Heart left ventricle (tissue), 16 donors: ENCODE measurements at regions not wholly inside any gene's neighbourhood (a gene's known extent, or its start where the extent isn't known, plus 50 kb on each side); places are given as distances from the start of the nearest gene placed in this dataset.

ENCODE experiments used
- ATAC-seq, 4 donors: fragments of 200-7000 bp; cut with Tn5 transposase; one replicate each; pipeline ENCODE4 v1.9.1; 2020 to 2022; ENCODE audit warnings: moderate library complexity in 4 of 4, mild to moderate bottlenecking in 3 of 4, moderate number of reproducible peaks in 1 of 4
- DNase-seq, 5 donors: peaks; one replicate each; pipeline ENCODE4 v3.0.0-alpha.2; 2020
- H3K27ac ChIP-seq, 12 donors: fragments of 200-600 bp; sonication (generic) in 4 of 12; one replicate each; pipeline versions ENCODE4 v1.5.0 to v1.8.0; 2016 to 2022; ENCODE audit warnings: mild to moderate bottlenecking in 2 of 12
- H3K27me3 ChIP-seq, 9 donors: fragments of 200-600 bp; sonication (generic) in 2 of 9; one replicate each; pipeline versions ENCODE4 v1.5.1 to v1.8.0; 2016 to 2022; ENCODE audit warnings: mild to moderate bottlenecking in 3 of 9
- H3K36me3 ChIP-seq, 9 donors: fragments of 200-600 bp; sonication (generic) in 2 of 9; one replicate each; pipeline versions ENCODE4 v1.5.0 to v1.8.0; 2018 to 2022; ENCODE audit warnings: mild to moderate bottlenecking in 2 of 9
- H3K4me1 ChIP-seq, 12 donors: fragments of 200-600 bp; sonication (generic) in 4 of 12; one replicate each; pipeline versions ENCODE4 v1.5.0 to v1.8.0; 2016 to 2022; ENCODE audit warnings: mild to moderate bottlenecking in 3 of 12
- H3K4me3 ChIP-seq, 12 donors: fragments of 200-600 bp; sonication (generic) in 4 of 12; one replicate each; pipeline versions ENCODE4 v1.5.0 to v1.8.0; 2017 to 2022; ENCODE audit warnings: mild to moderate bottlenecking in 9 of 12, moderate library complexity in 4 of 12
- H3K9me3 ChIP-seq, 12 donors: fragments of 200-600 bp; sonication (generic) in 4 of 12; one replicate each; pipeline versions ENCODE4 v1.5.0 to v1.8.0; 2016 to 2022; ENCODE audit warnings: mild to moderate bottlenecking in 1 of 12
- POLR2A ChIP-seq, 2 donors: fragments of 450-650 bp; IDR thresholded peaks; one replicate each; pipeline ENCODE4 v1.6.1; 2017; ENCODE audit warnings: antibody characterized with exemption in 2 of 2, mild to moderate bottlenecking in 2 of 2, moderate library complexity in 2 of 2
- WGBS, 4 donors: extraction: QIAGEN DNeasy Blood & Tissue Kit in 2 of 4; methylation state at CpG; one replicate each; pipeline versions ENCODE4 v1.1.5 to v1.1.7; 2013 to 2018; 5-methylcytosine and 5-hydroxymethylcytosine counted together
- intact Hi-C, 10 donors: fragments of 100-400 bp; cut with DNase I; formaldehyde crosslinking; loops; one replicate each; pipeline versions ENCODE4 v1.11.1 to v1.14.2; 2022
- TF ChIP-seq, protein P1 (sequence below), 12 donors: fragments of 200-600 bp; sonication (generic) in 4 of 12; IDR thresholded peaks; one replicate each; pipeline versions ENCODE4 v1.5.0 to v1.8.0; 2018 to 2022; ENCODE audit warnings: antibody characterized with exemption in 12 of 12, mild to moderate bottlenecking in 5 of 12
- donor health status: ischemic (EF 13 %, LVEDD 7.1; RV severe dilation, severe dysfunction).
- donor health status: healthy with polysubstance abuse.
- donor health status: DM: no; HTN: yes; CAD: no.
- donor health status: DM: no; HTN: no; CAD: no.
- donor health status: ischemic (EF 25% LVEDD 6.9; RV normal size, moderate dysfunction).
- donor health status: ischemic (EF 25% LVEDD 5.7; RV mildly dilated, moderate dysfunction).
- donor health status: healthy.
- donor health status: DM: yes; HTN: yes; CAD: no.
- donor health status: ischemic (EF 35%, LVEDD 5.7; RV mildly dilated, moderate dysfunction).
- donor health status: nonischemic (EF 11% LVEDD 7.7; RV severe dilation, severe dysfunction).
- donor health status: DM: yes; HTN: yes; CAD: no.
- donor health status: PGD.
- donor health status: ischemic (EF 29% LVEDD 5.4; RV normal size, mild dysfunction).
- donor health status: nonischemic (EF 23%, LVEDD 6.1; RV moderate dilation, normal function).

- WGBS, 4 donors = 78 to 82% (median 81%) methylated on average over 4 of the region's 4 CpGs
- ATAC-seq (no peak), DNase-seq (no peak)
- TF ChIP-seq, protein P1, sequence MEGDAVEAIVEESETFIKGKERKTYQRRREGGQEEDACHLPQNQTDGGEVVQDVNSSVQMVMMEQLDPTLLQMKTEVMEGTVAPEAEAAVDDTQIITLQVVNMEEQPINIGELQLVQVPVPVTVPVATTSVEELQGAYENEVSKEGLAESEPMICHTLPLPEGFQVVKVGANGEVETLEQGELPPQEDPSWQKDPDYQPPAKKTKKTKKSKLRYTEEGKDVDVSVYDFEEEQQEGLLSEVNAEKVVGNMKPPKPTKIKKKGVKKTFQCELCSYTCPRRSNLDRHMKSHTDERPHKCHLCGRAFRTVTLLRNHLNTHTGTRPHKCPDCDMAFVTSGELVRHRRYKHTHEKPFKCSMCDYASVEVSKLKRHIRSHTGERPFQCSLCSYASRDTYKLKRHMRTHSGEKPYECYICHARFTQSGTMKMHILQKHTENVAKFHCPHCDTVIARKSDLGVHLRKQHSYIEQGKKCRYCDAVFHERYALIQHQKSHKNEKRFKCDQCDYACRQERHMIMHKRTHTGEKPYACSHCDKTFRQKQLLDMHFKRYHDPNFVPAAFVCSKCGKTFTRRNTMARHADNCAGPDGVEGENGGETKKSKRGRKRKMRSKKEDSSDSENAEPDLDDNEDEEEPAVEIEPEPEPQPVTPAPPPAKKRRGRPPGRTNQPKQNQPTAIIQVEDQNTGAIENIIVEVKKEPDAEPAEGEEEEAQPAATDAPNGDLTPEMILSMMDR (IDR thresholded peaks at IDR 0.05) = no peak
- peaks cover 0 to 8% (median 0%) of the 10 kb centered on the region in 12 donors for H3K4me1 ChIP-seq
- no peaks in the 10 kb centered on the region for H3K36me3 ChIP-seq
- H3K27me3 ChIP-seq = no peaks in the 10 kb centered on the region
- no peak overlapping the region for H3K4me3 ChIP-seq
- peaks cover 0 to 14% (median 0%) of the 10 kb centered on the region in 12 donors for H3K9me3 ChIP-seq
- intact Hi-C loops = no loop called here
- no peak overlapping the region for H3K27ac ChIP-seq
Observed at GRCh38 chr18:980586-980985, 75.9 kb downstream of the ADCYAP1 start.

GRCh38 chr18:984004-984403, 79.3 kb downstream of the ADCYAP1 start:
- no peak overlapping the region for H3K27ac ChIP-seq
- no peak for TF ChIP-seq POLR2A (IDR thresholded peaks at IDR 0.05)
- TF ChIP-seq, protein P1 (IDR thresholded peaks at IDR 0.05) = no peak
- no peak overlapping the region for H3K4me3 ChIP-seq
- WGBS, 4 donors = 71 to 80% (median 76%) methylated on average over 4 of the region's 4 CpGs
- no peaks in the 10 kb centered on the region for H3K36me3 ChIP-seq
- peaks cover 0 to 23% (median 0%) of the 10 kb centered on the region in 12 donors for H3K4me1 ChIP-seq
- H3K9me3 ChIP-seq = peaks cover 0 to 14% (median 0%) of the 10 kb centered on the region in 12 donors
- no peak for ATAC-seq
- intact Hi-C loops = no loop called here
- no peaks in the 10 kb centered on the region for H3K27me3 ChIP-seq
- DNase-seq = no peak

- Histone ChIP-seq H3K4me3 (no peak overlapping the region), H3K27ac (peak overlapping the region in 3 of 12 donors; percentile 34 to 44 (median 37)), H3K9me3 (peaks cover 0 to 4% (median 0%) of the 10 kb centered on the region in 12 donors), H3K27me3 (no peaks in the 10 kb centered on the region), H3K36me3 (no peaks in the 10 kb centered on the region), H3K4me1 (peaks cover 0 to 23% (median 0%) of the 10 kb centered on the region in 12 donors)
- no peak for TF ChIP-seq POLR2A (IDR thresholded peaks at IDR 0.05)
- TF ChIP-seq, protein P1 (IDR thresholded peaks at IDR 0.05) = no peak
- peak in 3 of 5 donors; percentile 24 to 45 (median 25) for DNase-seq
- peak in 3 of 4 donors; percentile 48 to 66 (median 63) for ATAC-seq
- WGBS, 4 donors = 38 to 50% (median 43%) methylated on average over 6 of the region's 6 CpGs
- intact Hi-C loops = no loop called here
Observed at GRCh38 chr18:985212-985661, 80.6 kb downstream of the ADCYAP1 start.

DNA sequence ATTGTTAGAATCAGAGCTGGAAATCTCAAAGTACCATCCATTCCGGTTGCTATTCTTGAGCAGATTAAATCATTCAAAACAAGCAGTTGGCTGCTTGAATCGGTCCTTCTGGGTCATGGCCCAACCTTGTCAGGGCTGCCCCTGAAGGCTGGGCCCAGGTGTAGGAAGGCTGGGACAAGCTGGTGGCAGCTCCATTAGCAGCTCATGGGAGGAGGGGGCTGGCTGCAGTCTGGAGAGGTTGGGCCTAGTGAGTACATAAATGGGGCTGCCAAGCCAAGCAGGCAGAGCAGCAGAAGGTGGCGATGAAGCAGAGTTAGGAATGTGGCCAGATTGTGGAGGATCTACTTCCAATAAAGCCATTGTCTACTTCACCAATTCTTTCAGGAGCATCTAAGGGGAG, 81.4 kb downstream of the ADCYAP1 start:
- peaks cover 0 to 23% (median 0%) of the 10 kb centered on the region in 12 donors for H3K4me1 ChIP-seq
- no peaks in the 10 kb centered on the region for H3K27me3 ChIP-seq
- peak overlapping the region in 5 of 12 donors; percentile 1 to 42 (median 25) for H3K27ac ChIP-seq
- ATAC-seq = no peak
- DNase-seq = no peak
- intact Hi-C loops = no loop called here
- 52 to 68% (median 61%) methylated on average over 3 of the region's 3 CpGs for WGBS, 4 donors
- peaks cover 0 to 3% (median 0%) of the 10 kb centered on the region in 12 donors for H3K9me3 ChIP-seq
- no peaks in the 10 kb centered on the region for H3K36me3 ChIP-seq
- H3K4me3 ChIP-seq = no peak overlapping the region
- TF ChIP-seq, protein P1 (IDR thresholded peaks at IDR 0.05) = no peak
- no peak for TF ChIP-seq POLR2A (IDR thresholded peaks at IDR 0.05)
